Testis (tissue), 2 donors: ENCODE measurements at regions not wholly inside any gene's neighbourhood (a gene's known extent, or its start where the extent isn't known, plus 50 kb on each side); places are given as distances from the start of the nearest gene placed in this dataset.

Experiments
- POLR2A ChIP-seq: fragments of 450-650 bp; IDR thresholded peaks from one replicate; pipeline ENCODE4 v1.6.1; 2017; ENCODE audit warnings: antibody characterized with exemption, mild to moderate bottlenecking, moderate library complexity
- TF ChIP-seq, protein P1 (sequence below), 3 experiments: fragments of 450-650 bp in 2 of 3; fragments of 200-600 bp in 1 of 3; sonication (generic) in 1 of 3; IDR thresholded peaks; one replicate each; pipeline ENCODE4 v1.5.1; 2016 to 2019; ENCODE audit warnings: antibody characterized with exemption in 3 of 3, mild to moderate bottlenecking in 2 of 3, moderate library complexity in 1 of 3

DNA sequence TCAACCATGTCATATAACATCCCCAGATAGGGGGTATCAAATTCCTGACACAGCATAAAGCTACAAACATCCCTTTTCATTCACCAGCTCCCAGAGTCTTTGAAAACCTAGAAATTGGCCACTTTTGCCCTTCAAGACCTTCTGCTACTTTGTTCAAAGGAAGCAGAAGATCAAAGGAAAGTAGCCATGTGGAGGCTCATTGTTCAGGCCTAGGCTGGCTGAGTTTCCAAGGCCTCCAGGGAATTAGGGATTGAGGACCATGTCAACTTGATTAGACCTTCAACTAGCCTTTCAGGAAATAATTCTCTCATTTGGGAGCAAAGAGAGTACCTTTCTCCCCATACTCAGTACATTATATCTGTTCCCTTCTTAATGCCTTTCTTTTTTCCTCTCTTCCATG is 66.8 kb upstream of the ATXN3L start:
- TF ChIP-seq, protein P1, sequence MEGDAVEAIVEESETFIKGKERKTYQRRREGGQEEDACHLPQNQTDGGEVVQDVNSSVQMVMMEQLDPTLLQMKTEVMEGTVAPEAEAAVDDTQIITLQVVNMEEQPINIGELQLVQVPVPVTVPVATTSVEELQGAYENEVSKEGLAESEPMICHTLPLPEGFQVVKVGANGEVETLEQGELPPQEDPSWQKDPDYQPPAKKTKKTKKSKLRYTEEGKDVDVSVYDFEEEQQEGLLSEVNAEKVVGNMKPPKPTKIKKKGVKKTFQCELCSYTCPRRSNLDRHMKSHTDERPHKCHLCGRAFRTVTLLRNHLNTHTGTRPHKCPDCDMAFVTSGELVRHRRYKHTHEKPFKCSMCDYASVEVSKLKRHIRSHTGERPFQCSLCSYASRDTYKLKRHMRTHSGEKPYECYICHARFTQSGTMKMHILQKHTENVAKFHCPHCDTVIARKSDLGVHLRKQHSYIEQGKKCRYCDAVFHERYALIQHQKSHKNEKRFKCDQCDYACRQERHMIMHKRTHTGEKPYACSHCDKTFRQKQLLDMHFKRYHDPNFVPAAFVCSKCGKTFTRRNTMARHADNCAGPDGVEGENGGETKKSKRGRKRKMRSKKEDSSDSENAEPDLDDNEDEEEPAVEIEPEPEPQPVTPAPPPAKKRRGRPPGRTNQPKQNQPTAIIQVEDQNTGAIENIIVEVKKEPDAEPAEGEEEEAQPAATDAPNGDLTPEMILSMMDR (IDR thresholded peaks at IDR 0.05): no peak
- no peak for TF ChIP-seq POLR2A
